OCI-LY1 (cell line): ENCODE measurements at regions not wholly inside any gene's neighbourhood (a gene's known extent, or its start where the extent isn't known, plus 50 kb on each side); places are given as distances from the start of the nearest gene placed in this dataset.

Experiments
- CTCF ChIP-seq: fragments of 200-600 bp; sonication (generic), shearing (Covaris generic); IDR thresholded peaks from 2 replicates; pipeline ENCODE4 v1.5.1; 2017; ENCODE audit warnings: mild to moderate bottlenecking, antibody characterized with exemption, low read length, moderate library complexity, mixed read lengths
- EZH2 ChIP-seq: fragments of 200-600 bp; sonication (generic), shearing (Covaris generic); IDR thresholded peaks from 2 replicates; pipeline ENCODE4 v1.8.0; 2017; ENCODE audit warnings: borderline replicate concordance, mixed run types, mild to moderate bottlenecking, antibody characterized with exemption, low read length, moderate library complexity, mixed read lengths

DNA sequence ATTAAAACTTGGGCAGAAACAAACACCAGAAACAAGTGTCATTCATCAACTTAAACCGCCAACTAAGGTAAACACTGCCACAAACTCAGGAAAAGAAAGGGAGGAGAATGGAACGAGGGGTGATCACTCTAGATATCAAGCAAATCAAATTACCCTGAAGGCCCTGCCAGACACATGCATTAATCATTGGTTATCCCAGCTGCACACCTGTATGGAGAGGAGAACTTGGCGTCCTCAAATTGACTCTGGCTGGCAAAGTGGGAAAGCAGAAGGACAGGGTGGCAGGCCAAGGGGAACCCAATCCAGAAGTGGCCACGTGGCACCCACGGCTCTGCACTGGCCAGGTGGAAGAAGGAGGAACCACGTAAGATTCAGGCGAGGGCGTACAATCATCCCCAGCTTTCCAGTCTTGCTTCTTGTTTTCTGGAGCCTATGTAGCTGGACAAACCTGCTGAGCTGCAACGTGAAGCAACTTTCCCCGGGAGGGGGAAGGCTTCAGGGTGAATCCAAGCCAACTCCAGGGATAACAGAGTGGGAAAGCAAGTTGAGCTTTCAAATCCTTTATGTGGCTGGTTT, 156.2 kb upstream of the JARID2 start:
- TF ChIP-seq CTCF = no peak
- TF ChIP-seq EZH2 = no peak
